ENCODE measurements at regions not wholly inside any gene's neighbourhood (a gene's known extent, or its start where the extent isn't known, plus 50 kb on each side); places are given as distances from the start of the nearest gene placed in this dataset.

DNA sequence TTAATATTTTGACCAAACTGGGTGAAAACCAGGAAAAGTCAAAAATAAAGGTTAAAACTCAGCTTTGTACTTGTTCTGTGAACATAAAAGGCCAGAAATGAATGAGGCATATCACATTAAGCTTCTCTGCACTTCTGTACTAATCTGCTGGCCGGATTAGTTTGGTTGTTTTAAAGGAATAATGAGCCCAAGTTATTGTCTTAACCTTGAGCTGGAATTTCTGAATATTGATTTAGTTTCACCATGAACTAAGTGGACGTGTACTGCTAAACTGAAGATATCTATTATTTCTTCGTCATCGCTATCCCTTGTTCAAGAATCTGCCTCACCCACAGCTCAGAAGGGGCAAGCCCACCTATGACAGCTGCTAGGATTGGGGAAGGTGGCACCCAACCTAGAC is 101.1 kb upstream of the FRMD4A start:
- TF ChIP-seq EP300 (IDR thresholded peaks at IDR 0.05) (no peak), CTCF (IDR thresholded peaks at IDR 0.05) (no peak), POLR2AphosphoS5 (IDR thresholded peaks at IDR 0.05) (no peak), POLR2A (IDR thresholded peaks at IDR 0.05) (no peak)

Data from suprapubic skin (tissue), 4 donors.